COLO668 (cell line): ENCODE measurements at regions not wholly inside any gene's neighbourhood (a gene's known extent, or its start where the extent isn't known, plus 50 kb on each side); places are given as distances from the start of the nearest gene placed in this dataset.
"Not testable (repeated sequence)": the region's sequence is repeated elsewhere in the genome, so short reads cannot be mapped to it uniquely, and the experiment has no call there.

Experiments
- DNase-seq: peaks from one replicate; lab custom pipeline; 2025; ENCODE audit not compliant: unreplicated experiment; lab: John Stamatoyannopoulos, UW

DNA sequence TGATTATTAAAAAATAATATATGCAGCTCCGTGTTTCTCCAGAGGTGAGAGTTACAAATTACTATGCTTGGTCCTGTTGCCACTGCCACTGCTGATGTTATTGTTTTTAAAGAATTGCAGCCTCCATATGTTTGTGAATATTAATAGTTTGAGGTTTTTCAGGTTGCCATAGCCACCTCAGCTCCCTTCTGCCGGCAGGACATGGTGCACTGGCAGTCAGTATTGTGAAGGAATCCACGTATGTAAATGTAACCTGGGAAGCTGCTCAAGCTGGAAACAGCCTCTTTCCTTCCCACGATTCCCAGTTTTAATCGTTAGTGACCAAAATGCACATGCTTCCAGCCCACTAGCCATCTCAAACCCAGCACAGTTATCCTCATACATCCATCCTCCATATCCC, 184.4 kb upstream of the CCNG1 start:
- no peak for DNase-seq

DNA sequence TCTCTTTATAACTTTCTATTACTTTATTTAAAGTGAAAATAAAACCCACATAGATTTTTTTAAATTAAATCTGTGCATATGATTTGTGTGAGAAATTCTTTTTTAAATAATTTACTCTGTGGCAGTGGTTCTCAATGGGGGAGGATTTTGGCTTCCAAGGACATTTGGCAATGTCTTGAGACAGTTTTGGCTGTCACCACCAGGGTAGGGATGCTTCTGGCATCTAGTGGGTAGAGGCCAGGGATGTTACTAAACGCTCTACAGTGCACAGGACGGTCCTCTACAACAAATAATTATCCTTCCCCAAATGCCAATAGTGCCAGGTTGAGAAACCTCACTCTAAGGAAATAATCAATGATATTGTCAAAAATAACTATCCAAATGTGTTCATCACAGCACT, 177.9 kb upstream of the CCNG1 start:
- DNase-seq = no peak

GRCh38 chr5:163260471-163260870, 176.9 kb upstream of the CCNG1 start:
- DNase-seq = no peak

GRCh38 chr5:163260961-163261360, 176.4 kb upstream of the CCNG1 start:
- no peak for DNase-seq

GRCh38 chr5:163261647-163262269, 175.6 kb upstream of the CCNG1 start:
- no peak for DNase-seq

- not testable (repeated sequence) for DNase-seq
Observed at GRCh38 chr5:163266249-163266648, 171.1 kb upstream of the CCNG1 start.

GRCh38 chr5:163269624-163270023, 167.8 kb upstream of the CCNG1 start:
- no peak for DNase-seq

- DNase-seq = no peak
Observed at GRCh38 chr5:163276466-163276865, 160.9 kb upstream of the CCNG1 start.

DNA sequence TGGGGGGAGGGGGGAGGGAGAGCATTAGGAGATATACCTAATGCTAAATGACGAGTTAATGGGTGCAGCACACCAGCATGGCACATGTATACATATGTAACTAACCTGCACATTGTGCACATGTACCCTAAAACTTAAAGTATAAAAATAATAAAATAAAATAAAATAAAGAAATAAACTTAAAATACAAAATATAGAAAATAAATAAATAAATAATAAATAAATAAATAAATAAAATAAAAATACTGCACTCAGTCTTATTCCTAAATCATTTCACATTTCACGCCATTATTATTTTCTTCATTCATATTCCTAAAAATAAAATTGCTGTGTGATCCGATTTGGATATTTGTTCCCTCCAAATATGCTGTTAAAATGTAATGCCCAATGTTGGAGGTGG, 156.5 kb upstream of the CCNG1 start:
- DNase-seq = not testable (repeated sequence)

DNA sequence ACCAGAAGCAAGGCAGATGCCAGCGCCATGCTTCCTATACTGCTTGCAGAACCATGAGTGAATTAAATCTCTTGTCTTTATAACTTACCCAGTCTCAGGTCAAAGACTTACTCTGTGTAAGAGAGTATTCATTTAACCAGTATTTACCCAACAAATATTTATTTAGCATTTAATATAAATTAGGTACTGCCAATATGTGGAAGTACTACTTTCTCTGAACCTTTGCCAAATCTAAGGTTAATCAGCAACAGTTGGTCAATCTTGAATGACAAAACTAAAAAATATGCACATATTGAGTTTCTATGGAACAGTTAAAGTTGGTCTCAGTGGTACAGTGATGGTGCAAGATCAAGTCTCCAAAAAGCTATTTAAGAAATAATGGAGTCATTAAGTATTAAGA, 155.9 kb upstream of the CCNG1 start:
- no peak for DNase-seq

GRCh38 chr5:163293836-163294235, 143.6 kb upstream of the CCNG1 start:
- no peak for DNase-seq

DNA sequence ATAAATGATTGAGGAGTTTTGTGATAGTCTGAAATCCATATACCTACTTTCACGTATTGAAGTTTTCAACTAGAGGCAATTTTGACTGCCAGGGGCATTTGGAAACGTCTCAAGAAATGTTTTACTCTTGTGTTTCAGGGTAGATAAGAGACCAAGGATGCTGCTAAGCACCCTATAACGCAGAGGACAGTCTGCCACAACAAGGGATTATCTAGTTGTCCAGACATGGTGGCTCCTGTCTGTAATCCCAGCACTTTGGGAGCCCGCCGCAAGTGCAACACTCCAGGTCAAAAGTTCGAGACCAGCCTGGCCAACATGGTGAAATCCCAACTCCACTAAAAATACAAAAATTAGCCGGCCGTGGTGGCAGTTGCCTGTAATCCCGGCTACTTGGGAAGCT, 133.7 kb upstream of the CCNG1 start:
- no peak for DNase-seq

GRCh38 chr5:163305655-163306054, 131.7 kb upstream of the CCNG1 start:
- no peak for DNase-seq

DNA sequence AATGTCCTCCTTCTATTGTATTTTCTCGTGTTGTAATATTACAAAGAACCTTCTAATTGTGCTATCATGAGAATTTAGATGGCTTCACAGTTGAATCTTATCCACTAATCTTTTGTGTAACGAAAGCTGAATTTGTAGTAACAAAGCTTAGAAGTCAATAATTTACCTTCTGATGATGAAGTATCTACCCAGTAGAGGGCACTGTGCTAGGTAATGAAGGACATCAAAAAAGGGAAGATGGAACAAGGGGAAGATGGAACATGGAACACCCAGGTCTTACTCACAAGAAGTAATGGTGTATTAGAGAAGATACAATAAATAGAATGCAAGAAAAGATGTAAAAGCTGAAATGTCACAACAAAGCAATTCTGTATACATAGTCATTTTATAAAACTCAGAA, 131.0 kb upstream of the CCNG1 start:
- DNase-seq = no peak

GRCh38 chr5:163309914-163310313, 127.5 kb upstream of the CCNG1 start:
- DNase-seq = no peak

GRCh38 chr5:163310997-163311396, 126.4 kb upstream of the CCNG1 start:
- DNase-seq = no peak

GRCh38 chr5:163312598-163312997, 124.8 kb upstream of the CCNG1 start:
- DNase-seq = no peak

- not testable (repeated sequence) for DNase-seq
Observed at GRCh38 chr5:163313049-163313448, 124.3 kb upstream of the CCNG1 start.

- DNase-seq = not testable (repeated sequence)
Observed at GRCh38 chr5:163316374-163316773, 121.0 kb upstream of the CCNG1 start.

DNA sequence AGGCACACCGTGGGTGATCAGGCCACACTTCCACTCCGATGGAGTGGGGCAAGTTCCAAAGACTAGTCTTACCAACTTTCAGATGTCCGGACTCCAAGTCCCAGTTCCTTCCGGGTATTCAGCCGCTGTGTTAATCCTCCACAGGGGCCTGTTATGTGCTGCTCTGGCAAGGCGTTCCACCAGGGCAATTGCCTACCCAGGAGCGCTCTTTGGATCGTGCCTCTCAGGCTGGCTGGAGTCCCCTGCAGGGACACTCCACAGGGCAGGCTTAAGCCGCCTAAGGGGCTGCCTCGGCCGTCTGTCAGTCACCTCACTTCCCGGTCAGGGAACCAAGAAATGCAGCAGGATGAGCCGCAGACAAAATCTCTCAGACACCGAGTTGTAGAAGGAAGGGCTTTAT, 118.7 kb upstream of the CCNG1 start:
- no peak for DNase-seq

- DNase-seq = no peak
Observed at GRCh38 chr5:163321511-163321910, 115.9 kb upstream of the CCNG1 start.

- DNase-seq = no peak
Observed at GRCh38 chr5:163330723-163331668, 106.4 kb upstream of the CCNG1 start.
